Thoracic aorta (tissue), 2 donors: ENCODE measurements at regions not wholly inside any gene's neighbourhood (a gene's known extent, or its start where the extent isn't known, plus 50 kb on each side); places are given as distances from the start of the nearest gene placed in this dataset.

Source experiments
- ATAC-seq: fragments of 150-250 bp; one replicate; pipeline ENCODE4 v1.8.0; 2017; ENCODE audit warnings: low read depth; ENCODE audit not compliant: insufficient number of reproducible peaks, low FRiP score
- DNase-seq: peaks from one replicate; pipeline ENCODE4 v3.0.0-alpha.2; 2020; ENCODE audit warnings: low spot score
- H3K27ac ChIP-seq, 2 donors: fragments of 200-600 bp; sonication (generic); 1 replicate in 1 of 2; 2 replicates in 1 of 2; pipeline ENCODE4 v1.5.1; 2016; ENCODE audit warnings: mild to moderate bottlenecking in 2 of 2, moderate library complexity in 2 of 2
- H3K27me3 ChIP-seq: fragments of 200-600 bp; sonication (generic); replicated peaks from 2 replicates; pipeline ENCODE4 v1.6.0; 2016; ENCODE audit warnings: mild to moderate bottlenecking; ENCODE audit not compliant: insufficient read depth
- H3K36me3 ChIP-seq: fragments of 200-600 bp; sonication (generic); one replicate; pipeline ENCODE4 v1.5.1; 2016
- H3K4me1 ChIP-seq, 2 donors: fragments of 200-600 bp; sonication (generic); 1 replicate in 1 of 2; 2 replicates in 1 of 2; pipeline versions ENCODE4 v1.5.1 to v1.6.0; 2016; ENCODE audit warnings: low read depth in 2 of 2, mild to moderate bottlenecking in 1 of 2; ENCODE audit not compliant: control insufficient read depth in 1 of 2
- H3K4me3 ChIP-seq: fragments of 200-600 bp; sonication (generic); 2 replicates; pipeline ENCODE4 v1.5.1; 2016; ENCODE audit warnings: mild to moderate bottlenecking
- H3K9me3 ChIP-seq: fragments of 200-600 bp; sonication (generic); 2 replicates; pipeline ENCODE4 v1.5.1; 2016
- TF ChIP-seq, protein P1 (sequence below): fragments of 200-600 bp; sonication (generic); IDR thresholded peaks from one replicate; pipeline ENCODE4 v1.5.1; 2019; ENCODE audit warnings: antibody characterized with exemption

GRCh38 chr10:30178356-30178964 is 119.1 kb upstream of the JCAD start:
- Histone ChIP-seq H3K9me3 (no peaks in the 10 kb centered on the region), H3K27me3 (no peaks in the 10 kb centered on the region), H3K36me3 (no peaks in the 10 kb centered on the region), H3K4me1 (peaks cover 0 to 13% of the 10 kb centered on the region in 2 donors), H3K4me3 (no peak overlapping the region), H3K27ac (no peak overlapping the region)
- TF ChIP-seq, protein P1, sequence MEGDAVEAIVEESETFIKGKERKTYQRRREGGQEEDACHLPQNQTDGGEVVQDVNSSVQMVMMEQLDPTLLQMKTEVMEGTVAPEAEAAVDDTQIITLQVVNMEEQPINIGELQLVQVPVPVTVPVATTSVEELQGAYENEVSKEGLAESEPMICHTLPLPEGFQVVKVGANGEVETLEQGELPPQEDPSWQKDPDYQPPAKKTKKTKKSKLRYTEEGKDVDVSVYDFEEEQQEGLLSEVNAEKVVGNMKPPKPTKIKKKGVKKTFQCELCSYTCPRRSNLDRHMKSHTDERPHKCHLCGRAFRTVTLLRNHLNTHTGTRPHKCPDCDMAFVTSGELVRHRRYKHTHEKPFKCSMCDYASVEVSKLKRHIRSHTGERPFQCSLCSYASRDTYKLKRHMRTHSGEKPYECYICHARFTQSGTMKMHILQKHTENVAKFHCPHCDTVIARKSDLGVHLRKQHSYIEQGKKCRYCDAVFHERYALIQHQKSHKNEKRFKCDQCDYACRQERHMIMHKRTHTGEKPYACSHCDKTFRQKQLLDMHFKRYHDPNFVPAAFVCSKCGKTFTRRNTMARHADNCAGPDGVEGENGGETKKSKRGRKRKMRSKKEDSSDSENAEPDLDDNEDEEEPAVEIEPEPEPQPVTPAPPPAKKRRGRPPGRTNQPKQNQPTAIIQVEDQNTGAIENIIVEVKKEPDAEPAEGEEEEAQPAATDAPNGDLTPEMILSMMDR, result no peak
- ATAC-seq (no peak), DNase-seq (no peak)

DNA sequence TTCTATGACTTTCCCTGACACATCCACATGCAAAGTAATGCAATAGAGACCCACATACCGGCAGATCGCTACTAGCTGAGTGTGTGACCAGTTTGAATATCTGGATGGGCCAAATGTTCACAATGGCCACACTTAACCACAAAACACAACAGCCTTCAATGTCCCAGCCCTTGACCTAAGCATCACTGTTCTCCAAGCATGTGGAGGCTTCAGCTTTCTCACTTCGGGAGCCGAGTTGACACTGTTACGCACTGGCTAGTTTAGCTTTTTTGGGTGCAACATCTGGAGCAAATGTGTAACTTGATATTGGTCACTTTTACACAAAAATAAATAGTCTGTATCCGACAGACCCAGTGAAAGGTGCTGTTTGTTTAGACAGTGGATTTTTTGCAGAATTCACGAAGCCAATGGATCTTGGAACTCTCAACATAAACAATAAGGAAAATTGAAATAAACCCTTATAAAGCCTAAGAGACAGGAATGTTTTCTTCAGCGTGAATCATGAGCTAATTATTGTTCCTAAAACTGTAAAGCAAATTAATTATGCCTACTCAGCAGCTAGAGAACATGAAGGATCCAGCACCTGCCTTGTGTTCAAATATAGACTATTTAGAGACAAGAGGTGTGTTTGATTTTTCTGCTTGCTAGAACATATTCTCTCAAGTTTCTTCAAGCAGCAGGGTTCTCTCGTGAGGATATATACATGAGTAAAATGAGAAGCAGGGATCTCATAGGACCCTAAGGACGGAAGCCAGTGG is 117.6 kb upstream of the JCAD start:
- no peaks in the 10 kb centered on the region for H3K9me3 ChIP-seq
- no peak for ATAC-seq

DNA sequence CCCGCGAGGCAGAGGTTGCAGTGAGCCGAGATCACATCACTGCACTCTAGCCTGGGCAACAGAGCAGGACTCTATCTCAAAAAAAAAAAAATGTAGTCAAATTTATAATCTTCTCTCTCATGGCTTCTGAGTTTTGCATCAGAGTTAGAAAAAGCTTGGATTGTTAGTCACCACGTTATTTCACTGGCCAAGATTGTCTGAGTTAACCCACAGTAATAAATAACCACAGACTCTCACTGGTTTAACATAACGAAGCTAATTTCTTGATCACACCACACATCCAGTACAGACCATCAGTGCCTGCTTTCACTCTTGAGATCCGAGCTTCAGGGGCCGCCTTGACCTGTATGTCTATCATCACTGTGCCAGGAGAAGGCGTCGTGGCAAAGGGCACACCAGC is 116.8 kb upstream of the JCAD start:
- H3K27me3 ChIP-seq, result no peaks in the 10 kb centered on the region
- no peak overlapping the region for H3K27ac ChIP-seq
- TF ChIP-seq, protein P1, result no peak
- H3K9me3 ChIP-seq, result no peaks in the 10 kb centered on the region
- no peaks in the 10 kb centered on the region for H3K36me3 ChIP-seq
- ATAC-seq (no peak), DNase-seq (no peak)
- no peak overlapping the region for H3K4me3 ChIP-seq
- H3K4me1 ChIP-seq, result no peaks in the 10 kb centered on the region

More for the DNA sequence above, 117.6 kb upstream of the JCAD start:
- Histone ChIP-seq H3K36me3 (no peaks in the 10 kb centered on the region), H3K27me3 (no peaks in the 10 kb centered on the region), H3K4me3 (no peak overlapping the region), H3K27ac (no peak overlapping the region), H3K4me1 (no peaks in the 10 kb centered on the region)
- no peak for DNase-seq
- TF ChIP-seq, protein P1, result no peak

- H3K36me3 ChIP-seq, result no peaks in the 10 kb centered on the region
- H3K27ac ChIP-seq, result no peak overlapping the region
- TF ChIP-seq, protein P1, result no peak
- H3K27me3 ChIP-seq, result no peaks in the 10 kb centered on the region
- DNase-seq, result no peak
- H3K4me1 ChIP-seq, result peaks cover 0 to 9% of the 10 kb centered on the region in 2 donors
- ATAC-seq, result no peak
- no peaks in the 10 kb centered on the region for H3K9me3 ChIP-seq
- H3K4me3 ChIP-seq, result no peak overlapping the region
Observed at GRCh38 chr10:30172673-30173072, 113.3 kb upstream of the JCAD start.

DNA sequence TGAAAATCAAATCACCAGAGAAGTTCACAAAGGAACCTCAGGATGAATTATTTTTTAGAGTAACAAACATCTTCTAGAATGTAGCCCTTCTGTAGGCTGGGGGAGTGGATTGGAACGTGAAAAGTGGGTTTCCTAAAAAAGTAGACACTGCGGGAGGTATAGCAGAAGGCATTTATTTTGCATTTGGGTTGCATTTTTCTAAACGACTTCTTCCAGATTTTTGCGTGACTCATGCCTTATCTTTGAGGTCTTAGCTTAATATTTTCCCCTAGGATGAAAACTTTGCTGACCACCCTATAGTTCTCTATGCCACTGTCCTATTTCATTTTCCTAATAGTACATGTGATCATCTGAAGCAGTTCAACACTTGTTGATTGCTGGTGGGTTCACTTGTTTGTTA is 112.7 kb upstream of the JCAD start:
- Histone ChIP-seq H3K27me3 (no peaks in the 10 kb centered on the region), H3K27ac (no peak overlapping the region), H3K4me1 (peaks cover 0 to 9% of the 10 kb centered on the region in 2 donors), H3K4me3 (no peak overlapping the region), H3K36me3 (no peaks in the 10 kb centered on the region), H3K9me3 (no peaks in the 10 kb centered on the region)
- no peak for ATAC-seq
- DNase-seq, result no peak
- TF ChIP-seq, protein P1, result no peak
